GM10248 (cell line): ENCODE measurements at regions not wholly inside any gene's neighbourhood (a gene's known extent, or its start where the extent isn't known, plus 50 kb on each side); places are given as distances from the start of the nearest gene placed in this dataset.

Experiments
- CTCF ChIA-PET: fragments of 300-600 bp; sonication (Branson Sonifier 250); formaldehyde crosslinking; extraction: SDS; loops from one replicate; lab custom pipeline; 2021; ENCODE audit warnings: antibody characterized with exemption; lab: Yijun Ruan, JAX
- POLR2A ChIA-PET: fragments of 350-650 bp; sonication (Branson Sonifier 250); formaldehyde crosslinking; extraction: SDS; loops from one replicate; lab custom pipeline; 2020; ENCODE audit warnings: antibody characterized with exemption; lab: Yijun Ruan, JAX
- DNase-seq: peaks from one replicate; pipeline ENCODE4 v3.0.0; 2012; ENCODE audit errors: extremely low spot score
- TF ChIP-seq, protein P1 (sequence below): IDR thresholded peaks from 2 replicates; pipeline ENCODE4 v1.5.1; 2012; ENCODE audit warnings: mild to moderate bottlenecking, low read depth; ENCODE audit errors: extremely low read depth, missing control alignments, control extremely low read depth

DNA sequence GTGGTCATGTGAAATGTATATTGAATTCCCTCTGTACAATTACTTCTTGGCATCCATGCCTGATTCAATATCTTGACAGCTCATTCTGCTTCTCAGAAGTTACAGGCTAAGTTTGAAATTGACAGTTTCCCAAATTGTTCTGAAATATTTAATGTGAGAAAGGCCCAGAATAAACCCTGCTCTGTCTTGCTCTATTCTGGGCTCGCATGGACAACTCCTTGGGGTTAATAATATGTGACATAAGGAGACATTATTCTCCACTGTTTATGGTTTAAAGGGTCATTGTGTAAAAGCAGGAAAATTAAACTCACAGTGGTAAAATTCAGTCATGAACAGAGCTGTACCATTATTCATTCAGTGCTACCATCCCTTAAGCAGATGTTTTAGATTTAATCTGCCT lies 160.7 kb upstream of the CNTNAP5 start:
- ChIA-PET POLR2A (no interaction called here), CTCF (interaction anchor here (0.6 to 1.4 kb wide), 4 partner anchors 9 to 561 kb away, joined by 3 to 5 read pairs (median 4); no protein-coding TSS in a partner anchor)
- TF ChIP-seq, protein P1, sequence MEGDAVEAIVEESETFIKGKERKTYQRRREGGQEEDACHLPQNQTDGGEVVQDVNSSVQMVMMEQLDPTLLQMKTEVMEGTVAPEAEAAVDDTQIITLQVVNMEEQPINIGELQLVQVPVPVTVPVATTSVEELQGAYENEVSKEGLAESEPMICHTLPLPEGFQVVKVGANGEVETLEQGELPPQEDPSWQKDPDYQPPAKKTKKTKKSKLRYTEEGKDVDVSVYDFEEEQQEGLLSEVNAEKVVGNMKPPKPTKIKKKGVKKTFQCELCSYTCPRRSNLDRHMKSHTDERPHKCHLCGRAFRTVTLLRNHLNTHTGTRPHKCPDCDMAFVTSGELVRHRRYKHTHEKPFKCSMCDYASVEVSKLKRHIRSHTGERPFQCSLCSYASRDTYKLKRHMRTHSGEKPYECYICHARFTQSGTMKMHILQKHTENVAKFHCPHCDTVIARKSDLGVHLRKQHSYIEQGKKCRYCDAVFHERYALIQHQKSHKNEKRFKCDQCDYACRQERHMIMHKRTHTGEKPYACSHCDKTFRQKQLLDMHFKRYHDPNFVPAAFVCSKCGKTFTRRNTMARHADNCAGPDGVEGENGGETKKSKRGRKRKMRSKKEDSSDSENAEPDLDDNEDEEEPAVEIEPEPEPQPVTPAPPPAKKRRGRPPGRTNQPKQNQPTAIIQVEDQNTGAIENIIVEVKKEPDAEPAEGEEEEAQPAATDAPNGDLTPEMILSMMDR, result no peak
- DNase-seq, result no peak

GRCh38 chr2:123870206-123870880 lies 154.7 kb upstream of the CNTNAP5 start:
- TF ChIP-seq, protein P1, result no peak
- DNase-seq, result no peak
- POLR2A ChIA-PET, result no interaction called here
- CTCF ChIA-PET, result no interaction called here

- ChIA-PET POLR2A (no interaction called here), CTCF (no interaction called here)
- no peak for DNase-seq
- TF ChIP-seq, protein P1, result no peak
These were observed 154.2 kb upstream of the CNTNAP5 start for GRCh38 chr2:123870881-123871276.

- POLR2A ChIA-PET, result no interaction called here
- no peak for DNase-seq
- CTCF ChIA-PET, result no interaction called here
- TF ChIP-seq, protein P1, result no peak
These were observed 134.9 kb upstream of the CNTNAP5 start for GRCh38 chr2:123890148-123890547.

GRCh38 chr2:123894167-123894566 lies 130.9 kb upstream of the CNTNAP5 start:
- ChIA-PET POLR2A (no interaction called here), CTCF (interaction anchor here (1.0 kb wide), 1 partner anchor 52 kb away, joined by 3 read pairs; no protein-coding TSS in a partner anchor)
- no peak for DNase-seq
- TF ChIP-seq, protein P1, result no peak

DNA sequence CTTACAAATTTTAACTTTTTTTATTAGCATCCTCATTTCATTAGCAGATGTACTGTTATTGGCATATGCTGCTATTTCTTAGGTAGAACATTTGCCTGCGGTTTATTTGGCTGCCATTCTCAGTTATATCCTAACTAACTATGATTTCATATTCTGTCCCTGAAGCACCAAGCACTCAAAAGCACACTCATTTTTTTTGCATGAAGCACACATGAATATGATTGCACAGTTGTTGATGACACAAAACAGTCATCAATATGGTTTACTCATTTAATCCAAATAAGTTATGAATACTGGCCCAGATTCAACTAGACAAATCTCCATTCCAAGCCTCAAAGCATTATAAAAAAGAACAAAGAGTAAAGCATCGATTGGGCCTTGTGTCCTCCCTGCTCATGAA lies 129.4 kb upstream of the CNTNAP5 start:
- DNase-seq, result no peak
- CTCF ChIA-PET, result no interaction called here
- POLR2A ChIA-PET, result no interaction called here
- TF ChIP-seq, protein P1, result no peak
